Transverse colon (tissue), 4 donors: ENCODE measurements at regions not wholly inside any gene's neighbourhood (a gene's known extent, or its start where the extent isn't known, plus 50 kb on each side); places are given as distances from the start of the nearest gene placed in this dataset.
A peak's percentile ranks its signal among the peaks of the same experiment; 100 is the strongest.
"Not testable (repeated sequence)": the region's sequence is repeated elsewhere in the genome, so short reads cannot be mapped to it uniquely, and the experiment has no call there.

ENCODE experiments used
- DNase-seq: peaks from one replicate; pipeline ENCODE4 v3.0.0-alpha.2; 2019
- H3K27ac ChIP-seq, 4 donors: fragments of 200-600 bp; sonication (generic); 2 replicates each; pipeline ENCODE4 v1.5.1; 2016 to 2018; ENCODE audit warnings: inconsistent platforms in 4 of 4
- H3K27me3 ChIP-seq: fragments of 200-600 bp; sonication (generic); 2 replicates; pipeline ENCODE4 v1.5.1; 2017; ENCODE audit warnings: inconsistent platforms
- H3K36me3 ChIP-seq, 4 donors: fragments of 200-600 bp; sonication (generic); 2 replicates each; pipeline ENCODE4 v1.5.1; 2017 to 2019; ENCODE audit warnings: inconsistent platforms in 4 of 4
- H3K4me1 ChIP-seq, 4 donors: fragments of 200-600 bp; sonication (generic); 2 replicates each; pipeline ENCODE4 v1.5.1; 2017 to 2020; ENCODE audit warnings: inconsistent platforms in 4 of 4
- H3K4me3 ChIP-seq, 4 donors: fragments of 200-600 bp; sonication (generic); 1 replicate in 1 of 4; 2 replicates in 3 of 4; pipeline versions ENCODE4 v1.5.1 to v1.6.1; 2017 to 2019; ENCODE audit warnings: inconsistent platforms in 4 of 4
- H3K9me3 ChIP-seq, 2 donors: fragments of 200-600 bp; sonication (generic); 2 replicates each; pipeline ENCODE4 v1.5.1; 2017 to 2019; ENCODE audit warnings: inconsistent platforms in 2 of 2
- EP300 ChIP-seq: sonication (generic); formaldehyde crosslinking; IDR thresholded peaks from one replicate; pipeline ENCODE4 v1.6.1; 2017; ENCODE audit warnings: antibody characterized with exemption, low read depth
- POLR2A ChIP-seq: fragments of 450-650 bp; IDR thresholded peaks from one replicate; pipeline ENCODE4 v1.6.1; 2016; ENCODE audit warnings: antibody characterized with exemption, mild to moderate bottlenecking, moderate library complexity
- POLR2AphosphoS5 ChIP-seq, 3 donors: sonication (generic); formaldehyde crosslinking; IDR thresholded peaks; one replicate each; pipeline ENCODE4 v1.6.1; 2016; ENCODE audit warnings: antibody characterized with exemption in 3 of 3
- WGBS, 2 donors: methylation state at CpG; one replicate each; pipeline ENCODE4 v1.1.5; 2018; ENCODE audit warnings: low coverage in 1 of 2; 5-methylcytosine and 5-hydroxymethylcytosine counted together
- in situ Hi-C, 4 donors: fragments of 200-750 bp; cut with MboI; loops; one replicate each; pipeline versions ENCODE4 v1.15.0 to v1.15.1; 2017; ENCODE audit warnings: low sequenced_read_pairs in 3 of 4, low pct_ligation_motif_present in 1 of 4, low pct_unique_long_range_greater_than_20kb in 1 of 4
- intact Hi-C: fragments of 100-400 bp; cut with DNase I; formaldehyde crosslinking; loops from one replicate; pipeline ENCODE4 v1.15.1; 2023; ENCODE audit warnings: low total_unique reads
- TF ChIP-seq, protein P1 (sequence below), 5 experiments: fragments of 200-600 bp in 3 of 5; fragments of 450-650 bp in 2 of 5; sonication (generic) in 3 of 5; IDR thresholded peaks; 1 replicate in 2 of 5; 2 replicates in 3 of 5; pipeline ENCODE4 v1.5.1; 2016 to 2017; ENCODE audit warnings: antibody characterized with exemption in 5 of 5, inconsistent platforms in 3 of 5, mild to moderate bottlenecking in 2 of 5, moderate library complexity in 1 of 5

DNA sequence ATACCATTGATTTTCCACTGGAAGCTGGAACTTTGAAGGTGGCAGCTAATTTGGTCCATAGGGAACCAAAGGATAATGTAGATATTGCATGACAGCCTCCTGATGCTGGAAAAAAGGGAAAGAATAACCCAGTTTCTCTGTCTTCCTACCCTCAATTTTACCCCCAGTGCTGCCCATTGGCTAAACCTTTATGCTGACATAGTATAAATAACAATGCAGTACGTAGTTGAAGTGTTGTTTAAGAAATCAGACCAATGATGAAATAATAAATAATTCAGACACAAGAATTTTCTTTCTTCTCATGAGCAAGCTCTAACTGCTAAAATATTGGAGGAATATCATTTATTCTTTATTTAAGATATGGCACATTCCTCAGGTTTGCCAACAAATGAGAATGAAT, 843.4 kb downstream of the EPHA3 start:
- Histone ChIP-seq H3K36me3 (no peaks in the 10 kb centered on the region), H3K27ac (no peak overlapping the region), H3K9me3 (no peaks in the 10 kb centered on the region), H3K4me3 (no peak overlapping the region), H3K4me1 (peaks cover 0 to 57% (median 14%) of the 10 kb centered on the region in 4 donors), H3K27me3 (no peaks in the 10 kb centered on the region)
- no peak for DNase-seq
- intact Hi-C loops (no loop called here), in situ Hi-C loops (no loop called here)
- WGBS, 2 donors = 60 to 66% methylated on average over 1 of the region's 1 CpG
- TF ChIP-seq, protein P1, sequence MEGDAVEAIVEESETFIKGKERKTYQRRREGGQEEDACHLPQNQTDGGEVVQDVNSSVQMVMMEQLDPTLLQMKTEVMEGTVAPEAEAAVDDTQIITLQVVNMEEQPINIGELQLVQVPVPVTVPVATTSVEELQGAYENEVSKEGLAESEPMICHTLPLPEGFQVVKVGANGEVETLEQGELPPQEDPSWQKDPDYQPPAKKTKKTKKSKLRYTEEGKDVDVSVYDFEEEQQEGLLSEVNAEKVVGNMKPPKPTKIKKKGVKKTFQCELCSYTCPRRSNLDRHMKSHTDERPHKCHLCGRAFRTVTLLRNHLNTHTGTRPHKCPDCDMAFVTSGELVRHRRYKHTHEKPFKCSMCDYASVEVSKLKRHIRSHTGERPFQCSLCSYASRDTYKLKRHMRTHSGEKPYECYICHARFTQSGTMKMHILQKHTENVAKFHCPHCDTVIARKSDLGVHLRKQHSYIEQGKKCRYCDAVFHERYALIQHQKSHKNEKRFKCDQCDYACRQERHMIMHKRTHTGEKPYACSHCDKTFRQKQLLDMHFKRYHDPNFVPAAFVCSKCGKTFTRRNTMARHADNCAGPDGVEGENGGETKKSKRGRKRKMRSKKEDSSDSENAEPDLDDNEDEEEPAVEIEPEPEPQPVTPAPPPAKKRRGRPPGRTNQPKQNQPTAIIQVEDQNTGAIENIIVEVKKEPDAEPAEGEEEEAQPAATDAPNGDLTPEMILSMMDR (IDR thresholded peaks at IDR 0.05) = no peak
- TF ChIP-seq POLR2AphosphoS5 (IDR thresholded peaks at IDR 0.05) (no peak), POLR2A (no peak), EP300 (no peak)

DNA sequence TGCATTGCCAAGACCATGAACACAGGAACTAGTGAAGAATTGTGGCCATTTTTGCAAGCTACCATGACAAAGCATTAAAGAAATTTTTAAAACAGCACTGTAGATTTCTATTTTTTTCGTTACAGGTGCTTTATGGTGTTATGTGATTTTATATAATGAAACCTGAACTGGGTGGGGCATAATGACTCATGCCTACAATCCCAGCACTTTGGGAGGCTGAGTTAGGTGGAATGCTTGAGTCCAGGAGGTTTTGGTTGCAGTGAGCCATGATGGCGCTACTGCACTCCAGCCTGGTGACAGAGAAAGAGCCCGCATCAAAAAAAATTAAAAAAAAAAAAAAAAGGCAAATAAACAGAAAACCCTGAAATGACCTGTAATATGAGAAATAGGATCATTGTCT, 846.7 kb downstream of the EPHA3 start:
- Histone ChIP-seq H3K27ac (peak overlapping the region in 2 of 4 donors; percentile 4 to 7), H3K36me3 (no peaks in the 10 kb centered on the region), H3K27me3 (no peaks in the 10 kb centered on the region), H3K4me3 (no peak overlapping the region), H3K9me3 (no peaks in the 10 kb centered on the region), H3K4me1 (peaks cover 0 to 38% (median 0%) of the 10 kb centered on the region in 4 donors)
- in situ Hi-C loops = no loop called here
- intact Hi-C loops = no loop called here
- WGBS, 2 donors = 77 to 81% methylated on average over 3 of the region's 3 CpGs
- TF ChIP-seq EP300 (no peak), POLR2A (no peak), POLR2AphosphoS5 (IDR thresholded peaks at IDR 0.05) (no peak)
- TF ChIP-seq, protein P1 (IDR thresholded peaks at IDR 0.05) = no peak
- peak; percentile 17 for DNase-seq

DNA sequence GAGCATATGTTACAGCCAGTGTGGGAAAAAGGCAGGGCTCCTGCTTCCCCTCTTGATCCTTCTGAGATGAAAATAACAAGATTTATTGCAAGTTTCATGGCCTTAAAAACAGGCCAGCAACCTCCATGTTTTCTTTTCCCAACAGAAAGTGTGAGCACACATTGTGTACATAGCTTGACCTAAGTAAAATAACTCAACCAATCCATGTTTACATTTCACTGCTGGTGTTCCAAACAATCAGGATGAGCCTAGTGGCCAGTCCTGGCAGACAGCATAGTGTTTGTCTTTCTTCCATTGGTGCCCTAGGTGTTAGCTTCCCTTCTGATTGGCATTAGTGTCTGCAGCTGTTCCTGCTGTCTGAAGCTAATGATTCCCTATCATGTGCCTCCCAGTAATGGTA, 847.7 kb downstream of the EPHA3 start:
- intact Hi-C loops = no loop called here
- Histone ChIP-seq H3K4me1 (peaks cover 0 to 37% (median 0%) of the 10 kb centered on the region in 4 donors), H3K27ac (peak overlapping the region in 1 of 4 donors; percentile 22), H3K9me3 (no peaks in the 10 kb centered on the region), H3K4me3 (no peak overlapping the region), H3K36me3 (no peaks in the 10 kb centered on the region), H3K27me3 (no peaks in the 10 kb centered on the region)
- TF ChIP-seq, protein P1 (IDR thresholded peaks at IDR 0.05) = peak in 1 of 5 experiments; percentile 16
- no peak for TF ChIP-seq EP300
- TF ChIP-seq POLR2AphosphoS5 (IDR thresholded peaks at IDR 0.05) = no peak
- no peak for TF ChIP-seq POLR2A
- in situ Hi-C loops = no loop called here
- no peak for DNase-seq

DNA sequence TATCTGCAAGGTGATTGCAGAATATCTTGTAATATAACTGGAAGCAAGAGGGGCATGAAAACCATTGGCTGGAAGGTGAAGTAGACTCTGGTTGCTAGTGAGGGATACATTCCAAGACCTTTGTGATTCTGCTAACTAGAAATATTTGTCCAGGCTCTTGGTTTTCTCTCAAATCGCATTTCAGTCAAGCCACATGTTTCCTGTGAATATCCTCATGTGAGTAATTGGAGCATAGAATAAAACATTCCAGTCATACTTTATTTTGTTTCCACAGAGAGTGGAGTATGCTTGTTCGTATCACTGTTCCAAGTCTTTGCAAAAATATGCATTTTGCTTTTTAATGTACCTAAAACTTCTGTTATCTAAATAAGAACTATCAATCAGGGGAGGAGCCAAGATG, 850.0 kb downstream of the EPHA3 start:
- Histone ChIP-seq H3K4me1 (peaks cover 0 to 28% (median 0%) of the 10 kb centered on the region in 4 donors), H3K27me3 (no peaks in the 10 kb centered on the region), H3K9me3 (no peaks in the 10 kb centered on the region), H3K27ac (no peak overlapping the region), H3K4me3 (no peak overlapping the region), H3K36me3 (no peaks in the 10 kb centered on the region)
- in situ Hi-C loops = no loop called here
- intact Hi-C loops = no loop called here
- WGBS, 2 donors = 36 to 54% methylated on average over 2 of the region's 2 CpGs
- no peak for TF ChIP-seq POLR2A
- no peak for DNase-seq

DNA sequence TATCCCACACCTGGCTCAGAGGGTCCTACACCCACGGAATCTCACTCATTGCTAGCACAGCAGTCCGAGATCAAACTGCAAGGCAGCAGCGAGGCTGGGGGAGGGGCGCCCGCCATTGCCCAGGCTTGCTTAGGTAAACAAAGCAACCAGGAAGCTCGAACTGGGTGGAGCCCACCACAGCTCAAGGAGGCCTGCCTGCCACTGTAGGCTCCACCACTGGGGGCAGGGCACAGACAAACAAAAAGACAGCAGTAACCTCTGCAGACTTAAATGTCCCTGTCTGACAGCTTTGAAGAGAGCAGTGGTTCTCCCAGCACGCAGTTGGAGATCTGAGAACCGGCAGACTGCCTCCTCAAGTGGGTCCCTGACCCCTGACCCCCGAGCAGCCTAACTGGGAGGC, 850.7 kb downstream of the EPHA3 start:
- DNase-seq, H3K27me3 ChIP-seq, intact Hi-C loops, H3K4me3 ChIP-seq, H3K9me3 ChIP-seq, H3K36me3 ChIP-seq, H3K27ac ChIP-seq, in situ Hi-C loops: not testable (repeated sequence)
- 48 to 100% methylated on average over 1 to 7 of the region's 9 CpGs for WGBS, 2 donors
- H3K4me1 ChIP-seq = peaks cover 0 to 23% (median 0%) of the 10 kb centered on the region in 4 donors
